WTC11 (cell line): ENCODE measurements at regions not wholly inside any gene's neighbourhood (a gene's known extent, or its start where the extent isn't known, plus 50 kb on each side); places are given as distances from the start of the nearest gene placed in this dataset.
"Not testable (repeated sequence)": the region's sequence is repeated elsewhere in the genome, so short reads cannot be mapped to it uniquely, and the experiment has no call there.

Source experiments
- E2F1 ChIP-seq: sonication (generic); formaldehyde crosslinking; IDR thresholded peaks from 2 replicates; pipeline ENCODE4 v1.8.0; 2022; ENCODE audit warnings: mild to moderate bottlenecking, missing genetic modification reagents
- ETV6 ChIP-seq: sonication (generic); formaldehyde crosslinking; IDR thresholded peaks from 2 replicates; pipeline ENCODE4 v1.8.1; 2022; ENCODE audit warnings: mild to moderate bottlenecking, missing genetic modification reagents
- NR3C1 ChIP-seq: sonication (generic); formaldehyde crosslinking; conservative IDR thresholded peaks from 2 replicates; pipeline ENCODE4 v1.8.1; 2023; ENCODE audit warnings: low read depth, mild to moderate bottlenecking, missing genetic modification reagents
- SP1 ChIP-seq: sonication (generic); formaldehyde crosslinking; conservative IDR thresholded peaks from 2 replicates; pipeline ENCODE4 v1.8.1; 2022; ENCODE audit warnings: missing genetic modification reagents
- TF ChIP-seq, protein P1 (sequence below): fragments of 200-600 bp; IDR thresholded peaks from 2 replicates; pipeline ENCODE4 v1.8.0; 2022; ENCODE audit warnings: antibody characterized with exemption

- TF ChIP-seq SP1, ETV6, NR3C1, E2F1 (CRISPR knock-in tag): not testable (repeated sequence)
- TF ChIP-seq, protein P1, sequence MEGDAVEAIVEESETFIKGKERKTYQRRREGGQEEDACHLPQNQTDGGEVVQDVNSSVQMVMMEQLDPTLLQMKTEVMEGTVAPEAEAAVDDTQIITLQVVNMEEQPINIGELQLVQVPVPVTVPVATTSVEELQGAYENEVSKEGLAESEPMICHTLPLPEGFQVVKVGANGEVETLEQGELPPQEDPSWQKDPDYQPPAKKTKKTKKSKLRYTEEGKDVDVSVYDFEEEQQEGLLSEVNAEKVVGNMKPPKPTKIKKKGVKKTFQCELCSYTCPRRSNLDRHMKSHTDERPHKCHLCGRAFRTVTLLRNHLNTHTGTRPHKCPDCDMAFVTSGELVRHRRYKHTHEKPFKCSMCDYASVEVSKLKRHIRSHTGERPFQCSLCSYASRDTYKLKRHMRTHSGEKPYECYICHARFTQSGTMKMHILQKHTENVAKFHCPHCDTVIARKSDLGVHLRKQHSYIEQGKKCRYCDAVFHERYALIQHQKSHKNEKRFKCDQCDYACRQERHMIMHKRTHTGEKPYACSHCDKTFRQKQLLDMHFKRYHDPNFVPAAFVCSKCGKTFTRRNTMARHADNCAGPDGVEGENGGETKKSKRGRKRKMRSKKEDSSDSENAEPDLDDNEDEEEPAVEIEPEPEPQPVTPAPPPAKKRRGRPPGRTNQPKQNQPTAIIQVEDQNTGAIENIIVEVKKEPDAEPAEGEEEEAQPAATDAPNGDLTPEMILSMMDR: not testable (repeated sequence)
These were observed 67.1 kb upstream of the NANOS1 start for GRCh38 chr10:118962331-118962868.
